ENCODE measurements at regions not wholly inside any gene's neighbourhood (a gene's known extent, or its start where the extent isn't known, plus 50 kb on each side); places are given as distances from the start of the nearest gene placed in this dataset.
A peak's percentile ranks its signal among the peaks of the same experiment; 100 is the strongest.

- in situ Hi-C loops (cut with HindIII; ENCODE audit: low sequenced_read_pairs): no loop called here
- TF ChIP-seq CTCF (IDR thresholded peaks at IDR 0.05; ENCODE audit: low read depth, low read length, missing control alignments): peak; percentile 22
- H3K4me3 ChIP-seq (ENCODE audit: low read depth, low read length): no peak overlapping the region
- no peak for DNase-seq (ENCODE audit: low read depth)
Measured at GRCh38 chr1:229843627-229844238, 217.7 kb downstream of the URB2 start.

- no peak for DNase-seq (ENCODE audit: low read depth)
- no peak overlapping the region for H3K4me3 ChIP-seq (ENCODE audit: low read depth, low read length)
- TF ChIP-seq CTCF (IDR thresholded peaks at IDR 0.05; ENCODE audit: low read depth, low read length, missing control alignments): no peak
- in situ Hi-C loops (cut with HindIII; ENCODE audit: low sequenced_read_pairs): loop anchor here (5.0 kb wide), 1 partner anchor 157 kb away; no protein-coding TSS in a partner anchor
Measured at GRCh38 chr1:229844675-229845074, 218.6 kb downstream of the URB2 start.

GRCh38 chr1:229845410-229846138, 219.5 kb downstream of the URB2 start:
- TF ChIP-seq CTCF (IDR thresholded peaks at IDR 0.05; ENCODE audit: low read depth, low read length, missing control alignments): no peak
- in situ Hi-C loops (cut with HindIII; ENCODE audit: low sequenced_read_pairs): loop anchor here (5.0 kb wide), 1 partner anchor 158 kb away; no protein-coding TSS in a partner anchor
- no peak overlapping the region for H3K4me3 ChIP-seq (ENCODE audit: low read depth, low read length)
- no peak for DNase-seq (ENCODE audit: low read depth)

GRCh38 chr1:229846351-229846750, 220.3 kb downstream of the URB2 start:
- no peak overlapping the region for H3K4me3 ChIP-seq (ENCODE audit: low read depth, low read length)
- no peak for DNase-seq (ENCODE audit: low read depth)
- in situ Hi-C loops (cut with HindIII; ENCODE audit: low sequenced_read_pairs): loop anchor here (5.0 kb wide), 1 partner anchor 159 kb away; no protein-coding TSS in a partner anchor
- TF ChIP-seq CTCF (IDR thresholded peaks at IDR 0.05; ENCODE audit: low read depth, low read length, missing control alignments): no peak

GRCh38 chr1:229848752-229849677, 218.0 kb upstream of the GALNT2 start:
- TF ChIP-seq CTCF (IDR thresholded peaks at IDR 0.05; ENCODE audit: low read depth, low read length, missing control alignments): peak; percentile 52
- no peak for DNase-seq (ENCODE audit: low read depth)
- in situ Hi-C loops (cut with HindIII; ENCODE audit: low sequenced_read_pairs): loop anchor here (5.0 kb wide), 1 partner anchor 162 kb away; no protein-coding TSS in a partner anchor

GRCh38 chr1:229851511-229851910, 215.5 kb upstream of the GALNT2 start:
- H3K4me3 ChIP-seq (ENCODE audit: low read depth, low read length): no peak overlapping the region
- no peak for TF ChIP-seq CTCF (IDR thresholded peaks at IDR 0.05; ENCODE audit: low read depth, low read length, missing control alignments)
- no peak for DNase-seq (ENCODE audit: low read depth)
- in situ Hi-C loops (cut with HindIII; ENCODE audit: low sequenced_read_pairs): no loop called here

More at GRCh38 chr1:229848752-229849677, 218.0 kb upstream of the GALNT2 start:
- H3K4me3 ChIP-seq (ENCODE audit: low read depth, low read length): no peak overlapping the region
